Panc1 (cell line): ENCODE measurements at regions not wholly inside any gene's neighbourhood (a gene's known extent, or its start where the extent isn't known, plus 50 kb on each side); places are given as distances from the start of the nearest gene placed in this dataset.

Experiments
- ATAC-seq: fragments of 200-7000 bp; cut with Tn5 transposase; 2 replicates; pipeline ENCODE4 v1.9.1; 2020; ENCODE audit warnings: mild to moderate bottlenecking, moderate library complexity
- BruUV-seq: library from RNA; stranded (reverse); fragments of 400-500 nt; replicated peaks from 2 replicates; lab custom pipeline; 2021; lab: Mats Ljungman, UMichigan
- CTCF ChIA-PET: fragments of 300-600 bp; sonication (Branson Sonifier 250); formaldehyde crosslinking; loops from one replicate; lab custom pipeline; 2022; ENCODE audit warnings: antibody characterized with exemption; lab: Charles Lee
- POLR2A ChIA-PET: fragments of 300-600 bp; sonication (Branson Sonifier 250); formaldehyde crosslinking; loops from one replicate; lab custom pipeline; 2022; ENCODE audit warnings: antibody characterized with exemption; lab: Charles Lee
- DNase-seq: peaks from one replicate; pipeline ENCODE4 v3.0.0-alpha.2; 2010; ENCODE audit warnings: low read depth, low spot score
- H3K27ac ChIP-seq: 2 replicates; pipeline ENCODE4 v1.5.1; 2011; ENCODE audit warnings: mild to moderate bottlenecking, low read length, inconsistent platforms
- H3K27me3 ChIP-seq: fragments of 200-500 bp; sonication (Bioruptor generic); 2 replicates; pipeline ENCODE4 v1.6.0; 2014; ENCODE audit warnings: low read length, inconsistent platforms; ENCODE audit not compliant: control insufficient read depth, insufficient read depth
- H3K36me3 ChIP-seq: fragments of 200-500 bp; sonication (Bioruptor generic); 2 replicates; pipeline ENCODE4 v1.5.1; 2014; ENCODE audit warnings: inconsistent platforms, mild to moderate bottlenecking, low read length, moderate library complexity; ENCODE audit not compliant: control insufficient read depth, insufficient read depth
- H3K4me1 ChIP-seq: 2 replicates; pipeline ENCODE4 v1.5.1; 2011; ENCODE audit warnings: inconsistent platforms, mild to moderate bottlenecking, low read length, moderate library complexity; ENCODE audit not compliant: control insufficient read depth, insufficient read depth
- H3K4me3 ChIP-seq, 2 experiments: 2 replicates each; pipeline ENCODE4 v1.5.1; 2011 to 2012; ENCODE audit warnings: low read depth in 2 of 2, low read length in 2 of 2, mild to moderate bottlenecking in 2 of 2, inconsistent platforms in 1 of 2, moderate library complexity in 1 of 2
- H3K9me3 ChIP-seq: fragments of 200-500 bp; sonication (Bioruptor generic); 2 replicates; pipeline ENCODE4 v1.5.1; 2014; ENCODE audit warnings: low read depth, mild to moderate bottlenecking, inconsistent platforms, low read length, moderate library complexity; ENCODE audit not compliant: control insufficient read depth, insufficient read depth
- CTCF ChIP-seq: fragments of 450-650 bp; IDR thresholded peaks from 2 replicates; pipeline ENCODE4 v1.5.1; 2017; ENCODE audit warnings: mild to moderate bottlenecking
- POLR2AphosphoS5 ChIP-seq: IDR thresholded peaks from 2 replicates; pipeline ENCODE4 v1.6.1; 2012; ENCODE audit warnings: mild to moderate bottlenecking, low read depth, low read length, moderate library complexity
- REST ChIP-seq, 2 experiments: IDR thresholded peaks; 2 replicates each; pipeline ENCODE4 v1.6.1; 2011 to 2012; ENCODE audit warnings: low read depth in 2 of 2, control low read depth in 1 of 2, low read length in 1 of 2, mild to moderate bottlenecking in 1 of 2, moderate library complexity in 1 of 2; ENCODE audit not compliant: insufficient read depth in 1 of 2
- SIN3A ChIP-seq: IDR thresholded peaks from 2 replicates; pipeline ENCODE4 v1.6.1; 2012; ENCODE audit warnings: low read depth, mild to moderate bottlenecking, low read length, moderate library complexity, borderline replicate concordance; ENCODE audit not compliant: insufficient read depth
- TCF7L2 ChIP-seq: IDR thresholded peaks from 2 replicates; pipeline ENCODE4 v1.6.1; 2011; ENCODE audit warnings: mild to moderate bottlenecking, low read depth, low read length, inconsistent platforms
- in situ Hi-C: cut with HindIII; loops from 2 replicates; pipeline ENCODE4 v1.10.0; 2016; ENCODE audit warnings: low sequenced_read_pairs, low pct_unique_long_range_greater_than_20kb
- intact Hi-C: fragments of 100-400 bp; cut with micrococcal nuclease; formaldehyde crosslinking; loops from one replicate; pipeline ENCODE4 v1.10.0; 2022; ENCODE audit not compliant: unreplicated experiment

GRCh38 chr3:120848503-120848902, 59.5 kb upstream of the STXBP5L start:
- CTCF ChIA-PET, result no interaction called here
- ATAC-seq, result no peak
- DNase-seq, result no peak
- no peaks in the 10 kb centered on the region for H3K4me1 ChIP-seq
- H3K9me3 ChIP-seq, result no peaks in the 10 kb centered on the region
- POLR2A ChIA-PET, result no interaction called here
- no TSS peak for BruUV-seq
- H3K27ac ChIP-seq, result no peak overlapping the region
- no peak overlapping the region for H3K4me3 ChIP-seq
- TF ChIP-seq SIN3A, result no peak
- no peak for TF ChIP-seq REST (IDR thresholded peaks at IDR 0.05; ENCODE audit: insufficient read depth in 1 of 2, low read depth in 2 of 2, low read length in 1 of 2)
- no peak for TF ChIP-seq CTCF
- no peak for TF ChIP-seq TCF7L2
- TF ChIP-seq POLR2AphosphoS5, result no peak
- in situ Hi-C loops, result no loop called here
- H3K36me3 ChIP-seq, result no peaks in the 10 kb centered on the region
- intact Hi-C loops, result no loop called here
- peaks cover 4% of the 10 kb centered on the region; the same call in 1 of the 2 replicates for H3K27me3 ChIP-seq

- Histone ChIP-seq H3K27ac (no peak overlapping the region), H3K4me1 (no peaks in the 10 kb centered on the region), H3K27me3 (peaks cover 4% of the 10 kb centered on the region; the same call in 1 of the 2 replicates), H3K36me3 (no peaks in the 10 kb centered on the region), H3K4me3 (no peak overlapping the region), H3K9me3 (no peaks in the 10 kb centered on the region)
- DNase-seq, result no peak
- ChIA-PET CTCF (no interaction called here), POLR2A (no interaction called here)
- ATAC-seq, result no peak
- intact Hi-C loops (no loop called here), in situ Hi-C loops (no loop called here)
- no peak for TF ChIP-seq CTCF
- no peak for TF ChIP-seq REST (IDR thresholded peaks at IDR 0.05; ENCODE audit: insufficient read depth in 1 of 2, low read depth in 2 of 2, low read length in 1 of 2)
- no peak for TF ChIP-seq SIN3A
- no peak for TF ChIP-seq POLR2AphosphoS5
- no peak for TF ChIP-seq TCF7L2
- no TSS peak for BruUV-seq
Measured at GRCh38 chr3:120850381-120851295, 57.4 kb upstream of the STXBP5L start.
